Breast epithelium (tissue), 4 donors: ENCODE measurements at regions not wholly inside any gene's neighbourhood (a gene's known extent, or its start where the extent isn't known, plus 50 kb on each side); places are given as distances from the start of the nearest gene placed in this dataset.

Source experiments
- DNase-seq, 2 donors: peaks; one replicate each; pipeline ENCODE4 v3.0.0-alpha.2; 2019; ENCODE audit warnings: low spot score in 2 of 2
- H3K27ac ChIP-seq, 2 donors: fragments of 200-600 bp; sonication (generic) in 1 of 2; one replicate each; pipeline ENCODE4 v1.5.1; 2016 to 2019; ENCODE audit warnings: mild to moderate bottlenecking in 1 of 2
- H3K27me3 ChIP-seq, 2 donors: fragments of 200-600 bp; sonication (generic) in 1 of 2; one replicate each; pipeline versions ENCODE4 v1.5.1 to v1.6.0; 2017 to 2019; ENCODE audit warnings: control low read depth in 1 of 2, mild to moderate bottlenecking in 1 of 2
- H3K36me3 ChIP-seq: fragments of 200-600 bp; one replicate; pipeline ENCODE4 v1.5.1; 2019
- H3K4me1 ChIP-seq, 2 donors: fragments of 200-600 bp; sonication (generic); one replicate each; pipeline ENCODE4 v1.5.1; 2016 to 2019; ENCODE audit warnings: control low read depth in 1 of 2
- H3K4me3 ChIP-seq, 3 donors: fragments of 200-600 bp; sonication (generic); 1 replicate in 2 of 3; 2 replicates in 1 of 3; pipeline ENCODE4 v1.5.1; 2016 to 2019; ENCODE audit warnings: mild to moderate bottlenecking in 3 of 3, moderate library complexity in 2 of 3
- H3K9me3 ChIP-seq, 2 donors: fragments of 200-600 bp; sonication (generic) in 1 of 2; one replicate each; pipeline ENCODE4 v1.5.1; 2016 to 2019; ENCODE audit warnings: control low read depth in 1 of 2
- CTCF ChIP-seq, 3 donors: fragments of 450-650 bp; IDR thresholded peaks; one replicate each; pipeline ENCODE4 v1.5.1; 2016 to 2017; ENCODE audit warnings: antibody characterized with exemption in 3 of 3, mild to moderate bottlenecking in 3 of 3, moderate library complexity in 3 of 3
- POLR2A ChIP-seq: fragments of 450-650 bp; IDR thresholded peaks from one replicate; pipeline ENCODE4 v1.6.1; 2016; ENCODE audit warnings: antibody characterized with exemption, mild to moderate bottlenecking, moderate library complexity
- POLR2AphosphoS5 ChIP-seq, 3 donors: sonication (generic); formaldehyde crosslinking; IDR thresholded peaks; one replicate each; pipeline ENCODE4 v1.6.1; 2017; ENCODE audit warnings: antibody characterized with exemption in 3 of 3
- intact Hi-C: fragments of 100-400 bp; cut with DNase I; formaldehyde crosslinking; loops from one replicate; pipeline ENCODE4 v1.15.1; 2023; ENCODE audit warnings: low total_unique reads

- TF ChIP-seq POLR2A (no peak), CTCF (IDR thresholded peaks at IDR 0.05) (no peak), POLR2AphosphoS5 (IDR thresholded peaks at IDR 0.05) (no peak)
- no peaks in the 10 kb centered on the region for H3K4me1 ChIP-seq
- no peak for DNase-seq
- H3K27me3 ChIP-seq = no peaks in the 10 kb centered on the region
- intact Hi-C loops = no loop called here
- peaks cover 8 to 9% of the 10 kb centered on the region in 2 donors for H3K9me3 ChIP-seq
- H3K4me3 ChIP-seq = no peak overlapping the region
- no peaks in the 10 kb centered on the region for H3K36me3 ChIP-seq
- H3K27ac ChIP-seq = no peak overlapping the region
Observed at GRCh38 chr1:208516780-208517179, 272.6 kb upstream of the PLXNA2 start.

- H3K27me3 ChIP-seq = no peaks in the 10 kb centered on the region
- peaks cover 8 to 9% of the 10 kb centered on the region in 2 donors for H3K9me3 ChIP-seq
- H3K4me1 ChIP-seq = no peaks in the 10 kb centered on the region
- no peak for DNase-seq
- no peak overlapping the region for H3K4me3 ChIP-seq
- no peak overlapping the region for H3K27ac ChIP-seq
- H3K36me3 ChIP-seq = no peaks in the 10 kb centered on the region
- TF ChIP-seq POLR2AphosphoS5 (IDR thresholded peaks at IDR 0.05) (no peak), CTCF (IDR thresholded peaks at IDR 0.05) (no peak), POLR2A (no peak)
- intact Hi-C loops = no loop called here
Observed at GRCh38 chr1:208520438-208521099, 276.4 kb upstream of the PLXNA2 start.

GRCh38 chr1:208521534-208521933 lies 277.4 kb upstream of the PLXNA2 start:
- Histone ChIP-seq H3K27me3 (no peaks in the 10 kb centered on the region), H3K36me3 (no peaks in the 10 kb centered on the region), H3K4me3 (no peak overlapping the region), H3K9me3 (peaks cover 4 to 6% of the 10 kb centered on the region in 2 donors), H3K4me1 (no peaks in the 10 kb centered on the region), H3K27ac (no peak overlapping the region)
- intact Hi-C loops = no loop called here
- TF ChIP-seq CTCF (IDR thresholded peaks at IDR 0.05) (no peak), POLR2AphosphoS5 (IDR thresholded peaks at IDR 0.05) (no peak), POLR2A (no peak)
- no peak for DNase-seq

- no peaks in the 10 kb centered on the region for H3K4me1 ChIP-seq
- no peak for TF ChIP-seq CTCF (IDR thresholded peaks at IDR 0.05)
- no peak for TF ChIP-seq POLR2AphosphoS5 (IDR thresholded peaks at IDR 0.05)
- no peak for TF ChIP-seq POLR2A
- no peak overlapping the region for H3K4me3 ChIP-seq
- intact Hi-C loops = no loop called here
- no peak overlapping the region for H3K27ac ChIP-seq
- no peak for DNase-seq
- H3K27me3 ChIP-seq = no peaks in the 10 kb centered on the region
- H3K36me3 ChIP-seq = no peaks in the 10 kb centered on the region
- no peaks in the 10 kb centered on the region for H3K9me3 ChIP-seq
Observed at GRCh38 chr1:208523007-208523406, 278.8 kb upstream of the PLXNA2 start.

- Histone ChIP-seq H3K27ac (no peak overlapping the region), H3K4me3 (no peak overlapping the region), H3K36me3 (no peaks in the 10 kb centered on the region), H3K4me1 (no peaks in the 10 kb centered on the region), H3K27me3 (no peaks in the 10 kb centered on the region), H3K9me3 (no peaks in the 10 kb centered on the region)
- DNase-seq = no peak
- intact Hi-C loops = no loop called here
- TF ChIP-seq POLR2A (no peak), CTCF (IDR thresholded peaks at IDR 0.05) (no peak), POLR2AphosphoS5 (IDR thresholded peaks at IDR 0.05) (no peak)
Observed at GRCh38 chr1:208524376-208524775, 280.2 kb upstream of the PLXNA2 start.
